Superior temporal gyrus (tissue), 1 donor: ENCODE measurements at regions not wholly inside any gene's neighbourhood (a gene's known extent, or its start where the extent isn't known, plus 50 kb on each side); places are given as distances from the start of the nearest gene placed in this dataset.
"Not testable (repeated sequence)": the region's sequence is repeated elsewhere in the genome, so short reads cannot be mapped to it uniquely, and the experiment has no call there.

Experiments used
- DNase-seq: peaks from one replicate; pipeline ENCODE4 v3.0.0-alpha.2; 2016; ENCODE audit errors: extremely low spot score

- DNase-seq = no peak
These were observed 876.4 kb downstream of the NR2F1-AS1 start for GRCh38 chr5:92704590-92704989.

- no peak for DNase-seq
These were observed 877.0 kb downstream of the NR2F1-AS1 start for GRCh38 chr5:92703976-92704375.

GRCh38 chr5:92695123-92696003 lies 885.7 kb downstream of the NR2F1-AS1 start:
- DNase-seq = no peak

- DNase-seq = no peak
These were observed 887.0 kb downstream of the NR2F1-AS1 start for GRCh38 chr5:92694067-92694466.

GRCh38 chr5:92691955-92692354 lies 889.1 kb downstream of the NR2F1-AS1 start:
- DNase-seq = not testable (repeated sequence)

- peak; percentile 80 for DNase-seq
These were observed 892.9 kb downstream of the NR2F1-AS1 start for GRCh38 chr5:92687821-92688722.

GRCh38 chr5:92678640-92679039 lies 902.4 kb downstream of the NR2F1-AS1 start:
- DNase-seq = peak; percentile 44

GRCh38 chr5:92676215-92677165 lies 904.5 kb downstream of the NR2F1-AS1 start:
- no peak for DNase-seq

- DNase-seq = no peak
These were observed 906.7 kb downstream of the NR2F1-AS1 start for GRCh38 chr5:92674321-92674720.

- no peak for DNase-seq
These were observed 915.5 kb downstream of the NR2F1-AS1 start for GRCh38 chr5:92665506-92665905.

GRCh38 chr5:92662741-92663140 lies 918.3 kb downstream of the NR2F1-AS1 start:
- DNase-seq = no peak

GRCh38 chr5:92659246-92659645 lies 921.8 kb downstream of the NR2F1-AS1 start:
- DNase-seq = no peak

- not testable (repeated sequence) for DNase-seq
These were observed 926.4 kb downstream of the NR2F1-AS1 start for GRCh38 chr5:92654601-92655000.

GRCh38 chr5:92653730-92654461 lies 927.1 kb downstream of the NR2F1-AS1 start:
- DNase-seq = no peak

- DNase-seq = no peak
These were observed 928.3 kb downstream of the NR2F1-AS1 start for GRCh38 chr5:92652756-92653155.

GRCh38 chr5:92644266-92644886 lies 936.6 kb downstream of the NR2F1-AS1 start:
- no peak for DNase-seq

- DNase-seq = no peak
These were observed 939.7 kb downstream of the NR2F1-AS1 start for GRCh38 chr5:92641031-92641962.

- DNase-seq = no peak
These were observed 940.7 kb downstream of the NR2F1-AS1 start for GRCh38 chr5:92640340-92640739.

- DNase-seq = no peak
These were observed 943.1 kb downstream of the NR2F1-AS1 start for GRCh38 chr5:92637960-92638359.
